Tibial nerve (tissue), 4 donors: ENCODE measurements at regions not wholly inside any gene's neighbourhood (a gene's known extent, or its start where the extent isn't known, plus 50 kb on each side); places are given as distances from the start of the nearest gene placed in this dataset.

Source experiments
- CTCF ChIP-seq, 5 experiments: fragments of 200-600 bp in 3 of 5; fragments of 450-650 bp in 2 of 5; sonication (generic) in 3 of 5; IDR thresholded peaks; one replicate each; pipeline ENCODE4 v1.5.1; 2016 to 2019; ENCODE audit warnings: antibody characterized with exemption in 5 of 5, mild to moderate bottlenecking in 3 of 5, moderate library complexity in 2 of 5
- EP300 ChIP-seq, 2 donors: sonication (generic); formaldehyde crosslinking; IDR thresholded peaks; one replicate each; pipeline ENCODE4 v1.6.1; 2017; ENCODE audit warnings: antibody characterized with exemption in 2 of 2, mild to moderate bottlenecking in 1 of 2
- POLR2A ChIP-seq, 2 donors: fragments of 450-650 bp; IDR thresholded peaks; one replicate each; pipeline ENCODE4 v1.6.1; 2017; ENCODE audit warnings: antibody characterized with exemption in 2 of 2, mild to moderate bottlenecking in 2 of 2, moderate library complexity in 2 of 2

GRCh38 chr2:105999211-105999989 is 194.7 kb downstream of the UXS1 start:
- TF ChIP-seq EP300 (IDR thresholded peaks at IDR 0.05) (no peak), CTCF (IDR thresholded peaks at IDR 0.05) (no peak), POLR2A (IDR thresholded peaks at IDR 0.05) (no peak)
